ENCODE measurements at regions not wholly inside any gene's neighbourhood (a gene's known extent, or its start where the extent isn't known, plus 50 kb on each side); places are given as distances from the start of the nearest gene placed in this dataset.
"Not testable (repeated sequence)": the region's sequence is repeated elsewhere in the genome, so short reads cannot be mapped to it uniquely, and the experiment has no call there.

DNA sequence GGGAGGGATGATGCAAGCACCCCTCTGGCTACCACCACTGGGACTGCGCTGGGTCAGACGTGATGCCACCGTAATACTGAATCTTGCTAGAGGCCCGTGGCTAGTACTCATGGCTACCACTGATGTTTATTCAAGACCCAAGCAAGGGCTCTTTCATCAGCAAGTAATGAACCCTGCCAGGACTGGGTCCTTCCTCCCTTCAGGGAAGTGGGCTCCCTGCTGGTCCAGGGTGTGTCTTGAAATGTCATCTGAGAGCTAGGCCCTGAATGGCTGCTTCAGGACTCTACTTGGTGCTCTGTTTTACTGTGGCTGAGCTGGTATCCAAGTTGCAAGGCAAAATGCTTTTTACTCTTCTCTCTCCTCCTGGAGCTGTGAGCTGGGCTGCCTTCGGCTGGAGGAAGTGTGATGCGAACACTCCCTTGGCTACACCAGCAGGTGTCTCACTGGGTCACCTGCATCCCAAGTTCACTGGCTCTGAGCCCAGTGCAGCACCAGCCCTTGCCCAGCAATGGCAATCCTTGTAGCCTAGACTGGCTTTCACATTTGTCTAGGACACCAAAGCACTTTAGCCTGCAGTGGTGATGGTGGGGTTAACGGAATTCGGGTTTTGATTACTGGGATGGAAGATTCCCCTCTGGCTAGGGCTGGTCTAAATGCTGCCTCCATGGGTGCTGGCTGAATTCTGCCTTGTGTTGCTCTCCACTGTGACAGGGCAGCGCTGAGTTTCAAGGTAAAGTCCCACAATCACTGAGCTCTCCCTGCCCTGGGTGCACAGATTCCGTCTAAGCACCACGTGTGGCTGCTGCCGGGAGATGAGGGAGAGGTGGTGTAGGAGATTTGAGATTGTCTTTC lies 98.6 kb downstream of the USP22 start:
- H3K9me3 ChIP-seq = no peaks in the 10 kb centered on the region
- peak in 2 of 4 donors; percentile 41 to 50 for ATAC-seq
- no peaks in the 10 kb centered on the region for H3K27me3 ChIP-seq
- no peak overlapping the region for H3K27ac ChIP-seq
- H3K4me3 ChIP-seq = no peak overlapping the region
- no peaks in the 10 kb centered on the region for H3K4me1 ChIP-seq
- intact Hi-C loops (cut with DNase I) = no loop called here
- 63 to 73% (median 66%) methylated on average over 12 of the region's 12 CpGs for WGBS, 4 donors
- TF ChIP-seq, protein P1, sequence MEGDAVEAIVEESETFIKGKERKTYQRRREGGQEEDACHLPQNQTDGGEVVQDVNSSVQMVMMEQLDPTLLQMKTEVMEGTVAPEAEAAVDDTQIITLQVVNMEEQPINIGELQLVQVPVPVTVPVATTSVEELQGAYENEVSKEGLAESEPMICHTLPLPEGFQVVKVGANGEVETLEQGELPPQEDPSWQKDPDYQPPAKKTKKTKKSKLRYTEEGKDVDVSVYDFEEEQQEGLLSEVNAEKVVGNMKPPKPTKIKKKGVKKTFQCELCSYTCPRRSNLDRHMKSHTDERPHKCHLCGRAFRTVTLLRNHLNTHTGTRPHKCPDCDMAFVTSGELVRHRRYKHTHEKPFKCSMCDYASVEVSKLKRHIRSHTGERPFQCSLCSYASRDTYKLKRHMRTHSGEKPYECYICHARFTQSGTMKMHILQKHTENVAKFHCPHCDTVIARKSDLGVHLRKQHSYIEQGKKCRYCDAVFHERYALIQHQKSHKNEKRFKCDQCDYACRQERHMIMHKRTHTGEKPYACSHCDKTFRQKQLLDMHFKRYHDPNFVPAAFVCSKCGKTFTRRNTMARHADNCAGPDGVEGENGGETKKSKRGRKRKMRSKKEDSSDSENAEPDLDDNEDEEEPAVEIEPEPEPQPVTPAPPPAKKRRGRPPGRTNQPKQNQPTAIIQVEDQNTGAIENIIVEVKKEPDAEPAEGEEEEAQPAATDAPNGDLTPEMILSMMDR (IDR thresholded peaks at IDR 0.05) = peak in 1 of 12 donors; percentile 10
- no peak for TF ChIP-seq POLR2A (IDR thresholded peaks at IDR 0.05)
- H3K36me3 ChIP-seq = no peaks in the 10 kb centered on the region
- DNase-seq = peak in 1 of 5 donors; percentile 36

DNA sequence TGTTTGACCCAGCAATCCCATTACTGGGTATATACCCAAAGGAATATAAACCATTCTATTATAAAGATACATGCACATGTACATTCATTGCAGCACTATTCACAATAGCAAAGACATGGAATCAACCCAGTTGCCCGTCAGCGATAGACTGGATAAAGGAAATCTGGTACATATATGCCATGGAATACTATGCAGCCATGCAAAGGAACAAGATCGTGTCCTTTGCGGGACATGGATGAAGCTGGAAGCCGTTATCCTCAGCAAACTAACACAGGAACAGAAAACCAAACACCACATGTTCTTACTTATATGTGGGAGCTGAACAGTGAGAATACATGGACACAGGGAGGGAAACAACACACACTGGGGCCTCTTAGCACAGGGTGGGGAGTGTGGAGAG lies 95.1 kb downstream of the USP22 start:
- intact Hi-C loops (cut with DNase I); H3K4me1 ChIP-seq; DNase-seq; H3K36me3 ChIP-seq; H3K27me3 ChIP-seq; H3K4me3 ChIP-seq; H3K27ac ChIP-seq; H3K9me3 ChIP-seq; ATAC-seq: not testable (repeated sequence)
- WGBS, 4 donors = 94 to 97% (median 97%) methylated on average over 5 of the region's 5 CpGs

DNA sequence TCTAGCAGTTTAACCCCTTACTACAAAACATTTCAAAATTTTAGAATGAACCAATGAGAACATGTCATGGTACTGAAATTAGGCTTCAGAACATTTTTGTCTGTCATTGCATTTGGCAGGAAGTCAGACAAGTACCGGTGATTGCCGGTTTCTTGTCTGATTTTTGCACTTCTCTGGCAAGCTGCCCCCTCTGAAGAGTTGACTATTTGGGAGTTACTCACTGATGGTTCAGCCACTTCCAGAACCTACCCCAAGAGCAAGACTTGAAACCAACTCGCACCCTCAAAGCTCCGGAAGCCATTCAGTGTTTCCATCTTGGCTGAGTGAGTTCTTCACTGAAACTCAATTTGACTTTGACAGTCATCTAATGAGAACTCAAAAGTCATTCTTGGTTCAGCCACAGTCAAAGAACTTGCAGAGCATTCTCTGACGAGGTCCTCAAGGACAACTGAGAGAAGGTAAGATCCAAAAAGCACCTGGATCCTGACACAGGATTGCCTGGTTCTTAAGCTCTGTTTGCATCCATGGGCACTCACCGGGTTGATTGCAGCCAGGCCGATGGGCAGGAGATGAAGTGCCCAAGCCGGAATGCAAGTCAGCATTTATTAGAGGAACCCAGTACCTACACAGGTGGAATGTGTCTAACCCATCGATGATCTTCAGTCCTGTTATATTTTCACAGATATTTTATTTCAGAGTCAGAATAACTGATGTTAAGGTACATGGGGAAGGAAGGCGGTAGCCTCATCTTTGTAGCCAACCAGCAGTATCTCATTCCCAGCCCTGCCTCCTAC lies 93.6 kb downstream of the USP22 start:
- Histone ChIP-seq H3K4me3 (no peak overlapping the region), H3K36me3 (no peaks in the 10 kb centered on the region), H3K27me3 (peaks cover 0 to 4% (median 0%) of the 10 kb centered on the region in 9 donors), H3K27ac (no peak overlapping the region), H3K9me3 (no peaks in the 10 kb centered on the region), H3K4me1 (no peaks in the 10 kb centered on the region)
- WGBS, 4 donors = 69 to 85% (median 79%) methylated on average over 9 to 10 of the region's 10 CpGs
- intact Hi-C loops (cut with DNase I) = no loop called here
- ATAC-seq (no peak), DNase-seq (no peak)
- TF ChIP-seq, protein P1 (IDR thresholded peaks at IDR 0.05) = no peak
- no peak for TF ChIP-seq POLR2A (IDR thresholded peaks at IDR 0.05)
